Activated T-cell treated with anti-CD3 and anti-CD28 coated beads for 1 hour (primary cell): ENCODE measurements at regions not wholly inside any gene's neighbourhood (a gene's known extent, or its start where the extent isn't known, plus 50 kb on each side); places are given as distances from the start of the nearest gene placed in this dataset.

ENCODE experiments used
- DNase-seq: peaks from one replicate; pipeline ENCODE4 v3.0.0-alpha.2; 2020; ENCODE audit warnings: low read depth

DNA sequence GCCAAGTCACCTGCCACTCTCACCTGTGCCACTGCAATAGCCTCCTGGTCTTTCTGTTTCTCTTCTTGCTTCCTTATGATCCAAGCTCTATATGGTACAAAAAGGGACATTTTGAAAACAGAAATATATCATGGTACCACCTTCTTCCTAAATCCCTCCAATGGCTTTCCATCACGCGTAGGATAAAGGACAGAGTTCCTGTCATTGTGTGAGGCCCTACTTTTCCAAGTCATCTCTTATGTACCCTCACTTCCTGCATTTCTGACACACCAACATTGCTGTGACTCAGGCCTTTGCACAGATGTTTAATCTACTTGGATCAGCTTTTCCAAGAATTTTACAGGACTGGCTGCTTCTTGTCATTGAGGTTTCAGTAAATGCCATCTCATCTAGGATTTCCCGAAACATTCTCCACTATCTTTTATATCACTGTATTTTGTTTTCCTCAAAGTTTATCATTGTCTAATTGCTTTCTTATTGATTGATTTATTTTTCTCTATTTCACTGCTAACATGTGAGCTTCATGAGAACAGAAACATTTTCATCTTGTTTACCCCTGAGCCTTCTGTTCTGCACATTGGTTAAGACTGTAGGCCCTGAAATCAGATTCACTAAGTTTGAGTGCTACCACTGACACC lies 426.1 kb upstream of the FANCL start:
- no peak for DNase-seq

DNA sequence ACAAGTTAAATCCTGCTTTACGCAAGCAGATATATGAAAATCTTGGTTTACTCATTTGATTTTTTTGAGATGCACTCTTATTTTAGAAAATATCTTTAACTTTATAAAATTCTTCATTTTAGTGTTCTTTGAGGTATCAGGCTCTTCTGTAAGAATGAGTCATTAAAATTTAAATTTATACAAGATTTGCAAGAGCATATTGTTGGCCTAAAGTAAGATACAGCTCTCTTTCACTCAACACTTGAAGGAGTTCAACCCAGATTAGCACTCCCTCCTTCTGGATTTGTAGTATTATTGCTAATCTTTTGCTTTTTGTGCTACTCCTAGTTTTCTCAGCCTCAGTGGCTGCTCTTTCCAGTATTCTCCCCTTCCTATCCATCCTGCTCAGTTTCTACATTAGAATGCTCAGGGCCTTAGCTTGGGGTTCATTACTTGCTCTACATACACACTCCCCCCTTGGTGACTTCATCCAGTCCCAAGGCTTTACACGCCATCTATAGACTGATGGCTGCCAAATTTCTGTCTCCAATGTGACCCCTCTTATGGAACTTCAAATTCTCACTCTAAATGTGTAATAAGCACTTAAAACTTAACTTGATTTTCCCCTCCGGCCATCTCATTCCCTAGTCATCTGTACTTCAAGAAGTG lies 425.3 kb upstream of the FANCL start:
- no peak for DNase-seq

DNA sequence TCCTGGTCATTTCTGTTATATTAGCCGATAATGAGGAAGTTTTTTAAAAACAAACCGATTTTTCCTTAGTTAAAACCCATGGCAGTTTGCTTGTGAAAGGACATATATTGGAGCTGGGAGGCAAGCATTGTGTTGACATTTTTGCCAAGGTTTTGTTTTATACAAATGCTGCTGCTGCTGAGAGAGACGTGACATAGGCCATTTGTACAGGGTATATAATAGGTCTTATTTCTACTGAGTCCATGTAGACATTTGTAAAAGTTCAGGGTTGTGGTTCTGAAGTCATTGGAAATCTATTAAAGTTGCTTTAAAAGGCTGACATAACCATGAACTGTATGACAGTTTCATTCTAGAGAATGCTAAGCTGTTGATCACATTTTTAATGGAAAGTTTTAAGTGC lies 424.0 kb upstream of the FANCL start:
- DNase-seq: no peak

DNA sequence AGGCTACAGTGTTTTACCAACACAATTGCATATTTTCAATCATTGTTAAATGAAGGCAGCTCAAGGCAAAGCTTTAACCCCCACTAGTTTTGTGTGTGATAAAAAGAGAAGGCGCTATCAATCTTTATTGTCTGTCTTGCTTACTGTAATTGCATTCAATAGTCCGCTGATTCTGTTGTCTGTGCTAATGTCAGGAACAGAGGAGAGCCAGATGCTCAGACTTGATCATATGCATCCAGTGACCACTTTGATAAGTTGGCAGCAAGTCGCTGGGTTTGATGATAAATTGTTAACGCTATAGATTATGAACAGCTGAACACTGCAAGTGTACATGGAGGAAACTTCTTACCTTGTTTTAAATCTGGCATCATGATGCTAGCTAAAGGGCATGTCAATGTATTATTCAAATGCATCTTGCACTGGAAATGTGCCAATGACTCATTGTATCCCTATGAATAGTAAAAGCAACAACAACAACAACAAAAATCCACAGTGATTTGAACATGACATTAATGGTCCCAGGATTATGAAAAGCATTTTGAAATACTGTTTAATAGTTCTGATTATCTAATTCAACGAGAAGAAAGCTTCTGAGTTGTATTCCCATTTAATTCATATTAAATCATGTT lies 423.5 kb upstream of the FANCL start:
- no peak for DNase-seq

DNA sequence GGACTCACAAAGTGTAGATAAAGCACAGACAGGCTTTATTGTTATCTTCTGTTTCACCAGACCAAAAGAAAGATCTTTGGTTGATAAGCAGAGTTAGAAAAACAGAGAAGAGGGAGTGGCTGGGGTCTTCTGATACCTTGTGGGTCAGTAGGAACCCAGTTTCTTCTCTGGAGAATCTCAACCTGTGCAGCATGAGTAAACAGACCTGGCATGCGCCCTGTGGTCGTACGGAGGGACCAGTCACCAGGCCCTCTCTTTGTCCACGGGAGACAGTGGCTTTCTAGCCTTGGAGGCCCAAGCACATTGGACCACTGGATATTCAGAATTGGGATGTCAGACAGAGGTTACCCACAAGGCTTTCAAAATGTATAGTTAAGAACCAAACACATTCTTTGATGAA lies 418.9 kb upstream of the FANCL start:
- DNase-seq: no peak

DNA sequence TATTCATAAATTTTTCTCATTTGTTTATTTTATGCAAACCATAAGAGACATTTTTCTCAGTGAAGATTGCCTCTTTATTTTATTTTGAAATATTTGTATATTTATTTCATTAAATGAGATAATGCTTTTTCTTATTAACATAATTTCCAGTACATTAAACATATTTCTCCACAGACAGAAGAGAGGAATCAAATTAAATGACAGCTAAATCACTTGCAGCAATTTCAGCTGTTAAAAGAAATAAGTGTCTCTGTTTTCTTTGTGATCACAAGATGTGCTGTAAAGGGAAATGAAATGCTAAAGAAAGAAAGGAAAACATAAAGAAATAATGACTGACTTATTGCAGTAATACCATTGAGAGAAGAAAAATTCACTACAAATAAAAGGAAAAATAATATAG lies 414.0 kb upstream of the FANCL start:
- no peak for DNase-seq

DNA sequence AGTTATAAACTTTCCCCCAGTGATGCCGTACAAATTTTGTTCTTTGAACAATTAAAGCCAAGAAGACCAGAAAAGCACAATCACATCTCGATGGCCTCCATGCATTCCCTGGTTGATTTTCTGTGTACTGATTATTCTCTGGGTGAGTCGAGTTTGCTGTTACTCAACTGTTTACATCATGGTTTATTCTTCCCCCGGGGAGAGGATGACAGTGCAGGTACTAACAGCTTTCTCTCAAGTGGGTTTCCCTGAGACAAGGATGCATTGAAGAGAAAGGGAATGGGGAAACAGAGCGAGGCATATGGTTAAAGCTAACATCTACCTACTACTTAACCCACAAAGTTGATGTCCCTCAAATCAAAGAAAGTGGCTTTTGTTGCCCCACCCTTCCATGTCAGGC lies 410.8 kb upstream of the FANCL start:
- DNase-seq: no peak

DNA sequence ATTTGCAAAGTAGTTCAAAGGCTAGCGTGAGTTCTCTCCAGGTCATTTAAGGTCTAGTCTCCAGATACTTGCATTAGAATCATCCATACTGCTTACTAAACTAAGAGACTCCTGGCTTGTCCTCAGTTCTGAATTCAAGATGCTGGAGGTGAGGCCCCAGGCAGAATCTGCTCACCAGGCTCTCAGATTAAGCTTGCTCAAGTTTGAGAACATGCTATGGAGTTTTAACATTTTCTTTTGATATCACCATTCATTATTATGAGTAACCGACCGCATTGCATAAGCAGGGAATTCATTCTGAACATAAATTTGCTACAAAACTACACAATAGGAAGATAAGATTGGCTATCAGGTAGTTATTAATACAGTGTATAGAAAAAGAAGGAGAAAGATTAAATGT lies 409.7 kb upstream of the FANCL start:
- DNase-seq: no peak

DNA sequence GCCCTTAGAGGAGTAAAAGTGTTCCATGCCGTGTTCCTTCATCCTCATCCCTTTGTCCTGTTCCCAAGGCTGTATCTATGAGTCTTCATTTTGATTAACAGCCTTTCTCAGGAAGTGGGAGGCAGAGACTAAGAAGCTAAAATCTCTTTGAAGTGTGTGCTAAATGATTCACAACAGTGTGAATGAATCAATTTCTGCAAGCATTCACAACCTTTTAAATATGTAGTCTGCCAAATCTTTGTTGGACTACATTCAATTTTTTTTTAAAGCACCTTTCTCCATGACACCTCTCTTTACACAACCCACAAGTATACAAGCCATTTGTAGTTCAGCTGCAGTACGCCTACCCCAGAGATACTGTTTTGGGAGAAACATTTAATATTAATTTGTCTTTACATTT lies 408.6 kb upstream of the FANCL start:
- DNase-seq: no peak

DNA sequence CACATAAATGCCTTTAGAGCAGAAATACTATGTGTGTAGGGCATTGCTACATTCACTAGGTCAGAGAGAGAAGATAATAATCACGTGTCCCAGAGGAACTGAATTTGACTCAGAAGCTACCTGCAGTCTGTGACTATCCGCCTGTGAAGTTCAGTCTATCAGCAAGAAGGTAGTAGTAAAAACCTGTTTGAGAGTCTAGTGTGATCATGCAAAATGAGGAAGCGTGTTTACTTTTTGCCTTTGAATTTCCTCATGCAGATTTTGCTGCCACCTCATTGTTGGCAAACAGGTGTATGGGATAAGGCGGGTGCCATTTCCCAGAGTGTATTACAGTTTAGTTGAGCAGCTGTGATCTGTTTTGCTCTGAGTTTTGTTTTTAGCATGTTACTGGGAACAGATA lies 403.9 kb upstream of the FANCL start:
- no peak for DNase-seq

DNA sequence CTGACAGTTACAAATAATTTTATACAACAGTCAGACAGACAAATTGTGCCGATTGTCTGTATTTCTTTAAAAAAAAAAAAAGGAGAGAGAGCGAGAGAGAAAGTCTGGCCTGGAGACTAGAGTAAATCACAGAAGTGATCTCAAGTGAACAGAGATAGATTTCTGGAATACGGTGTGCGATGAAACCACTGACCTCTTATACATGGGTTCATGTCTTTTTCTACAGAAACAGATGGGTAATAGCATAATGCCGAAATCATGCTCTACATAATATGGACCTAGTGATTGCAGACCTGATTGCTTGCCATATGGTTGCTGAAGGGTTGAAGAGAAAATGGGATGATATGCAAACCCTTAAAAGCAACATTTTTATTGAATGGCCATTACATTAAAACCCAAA lies 403.3 kb upstream of the FANCL start:
- no peak for DNase-seq

DNA sequence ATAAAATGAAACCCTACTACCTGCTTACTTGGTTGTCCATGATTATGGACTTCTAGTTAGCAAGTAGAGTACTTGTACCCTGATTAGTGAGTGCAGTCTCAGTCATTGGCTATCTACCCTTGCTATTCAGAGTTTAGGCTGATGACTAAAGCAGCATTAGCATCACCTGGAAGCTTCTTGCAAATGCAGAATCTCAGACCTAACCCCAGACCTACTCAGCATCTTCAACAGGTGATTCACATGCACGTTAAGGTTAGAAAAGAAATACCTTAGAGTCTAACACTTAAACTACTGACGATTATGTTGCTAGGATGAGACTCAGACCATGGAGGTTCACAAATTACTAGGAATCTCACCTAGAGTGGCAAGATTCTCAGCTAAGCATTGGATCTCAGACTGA lies 399.9 kb upstream of the FANCL start:
- DNase-seq: no peak

DNA sequence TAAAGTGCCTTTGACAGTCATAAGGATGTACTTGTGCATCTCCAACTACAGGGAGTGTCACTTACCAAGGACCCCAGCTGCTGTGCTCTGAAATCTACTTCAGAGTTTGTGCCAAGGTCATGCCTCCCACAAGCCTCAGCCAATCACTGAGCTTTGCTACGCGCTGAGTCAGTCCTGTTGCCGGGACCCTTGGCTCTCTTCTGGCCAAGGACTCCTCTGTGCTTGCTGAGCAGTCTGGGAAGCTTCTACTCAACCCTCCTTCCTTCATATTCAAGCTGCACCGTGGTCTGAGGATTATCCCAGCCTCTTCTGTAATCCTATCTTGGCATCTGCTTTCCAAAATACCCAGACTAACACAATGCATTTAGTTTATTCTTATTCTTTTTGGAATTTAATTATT lies 398.9 kb upstream of the FANCL start:
- DNase-seq: no peak

DNA sequence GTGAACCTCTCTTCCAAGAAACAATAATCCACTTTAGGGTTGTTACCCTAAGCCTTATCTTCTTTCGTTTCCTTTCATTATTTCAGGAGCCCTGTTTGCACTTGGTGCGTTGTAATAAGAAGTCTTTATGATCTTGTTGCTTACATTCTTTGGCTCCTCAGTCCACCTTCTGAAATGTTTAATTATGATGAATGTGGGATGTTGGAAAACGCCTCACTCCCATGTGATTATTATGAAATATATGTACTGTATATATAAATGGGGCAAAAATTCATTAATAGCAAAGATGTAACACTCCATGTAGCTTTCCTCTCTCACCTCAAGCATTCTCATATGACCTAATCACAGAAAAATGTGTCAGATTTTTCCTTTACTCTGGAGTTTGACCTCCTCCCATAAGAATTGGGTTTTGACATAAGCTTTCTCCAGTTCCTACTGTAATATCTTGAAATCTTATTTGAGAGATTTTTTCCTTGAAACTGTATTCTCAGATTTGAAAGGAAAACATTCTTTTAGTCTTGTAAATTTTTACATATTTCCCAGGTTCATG lies 397.2 kb upstream of the FANCL start:
- DNase-seq: no peak

DNA sequence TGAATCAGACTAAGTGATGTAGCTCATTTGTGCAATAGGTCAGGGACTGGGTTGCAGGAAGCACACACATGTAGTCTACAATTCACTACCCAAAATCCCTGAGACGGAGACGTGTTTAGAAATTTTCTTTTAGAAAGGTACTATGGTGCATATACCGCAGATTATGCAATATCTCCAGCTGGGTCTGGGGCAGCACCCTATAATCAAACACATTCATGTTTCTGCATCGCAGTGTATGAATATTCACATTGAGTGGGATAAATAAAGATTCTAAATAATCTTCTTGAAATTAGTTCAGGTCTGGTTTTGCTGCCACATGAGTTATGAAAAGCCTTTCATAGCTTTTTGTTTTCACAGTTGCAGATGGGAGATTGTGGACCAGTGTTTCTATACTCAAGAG lies 395.7 kb upstream of the FANCL start:
- no peak for DNase-seq

DNA sequence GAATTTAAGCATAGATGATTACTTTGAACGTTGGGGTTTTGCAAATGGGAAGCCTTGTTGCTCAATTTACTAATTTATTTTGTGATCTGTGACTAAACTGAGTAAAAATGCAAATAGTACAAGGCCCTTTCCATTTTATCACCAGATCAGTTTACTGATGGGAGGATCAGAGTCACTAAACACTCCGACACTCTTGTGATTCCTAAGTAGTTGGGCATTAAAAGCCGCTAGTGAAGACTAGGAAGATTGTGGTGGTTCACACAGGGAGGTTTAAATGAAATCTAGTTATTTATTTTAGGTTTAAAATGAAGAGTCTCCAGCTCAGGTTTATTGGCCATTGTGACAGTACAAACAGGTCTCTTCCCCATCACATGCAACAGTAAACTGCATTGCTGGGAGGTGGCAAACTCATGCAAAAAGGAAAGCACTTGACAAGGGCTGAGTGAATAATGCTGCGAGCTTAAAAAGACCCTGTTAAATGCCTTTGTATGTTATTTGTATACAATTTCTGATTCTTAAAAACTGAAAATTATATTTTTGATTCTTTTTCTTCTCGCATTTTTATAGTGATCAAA lies 394.8 kb upstream of the FANCL start:
- DNase-seq: no peak

DNA sequence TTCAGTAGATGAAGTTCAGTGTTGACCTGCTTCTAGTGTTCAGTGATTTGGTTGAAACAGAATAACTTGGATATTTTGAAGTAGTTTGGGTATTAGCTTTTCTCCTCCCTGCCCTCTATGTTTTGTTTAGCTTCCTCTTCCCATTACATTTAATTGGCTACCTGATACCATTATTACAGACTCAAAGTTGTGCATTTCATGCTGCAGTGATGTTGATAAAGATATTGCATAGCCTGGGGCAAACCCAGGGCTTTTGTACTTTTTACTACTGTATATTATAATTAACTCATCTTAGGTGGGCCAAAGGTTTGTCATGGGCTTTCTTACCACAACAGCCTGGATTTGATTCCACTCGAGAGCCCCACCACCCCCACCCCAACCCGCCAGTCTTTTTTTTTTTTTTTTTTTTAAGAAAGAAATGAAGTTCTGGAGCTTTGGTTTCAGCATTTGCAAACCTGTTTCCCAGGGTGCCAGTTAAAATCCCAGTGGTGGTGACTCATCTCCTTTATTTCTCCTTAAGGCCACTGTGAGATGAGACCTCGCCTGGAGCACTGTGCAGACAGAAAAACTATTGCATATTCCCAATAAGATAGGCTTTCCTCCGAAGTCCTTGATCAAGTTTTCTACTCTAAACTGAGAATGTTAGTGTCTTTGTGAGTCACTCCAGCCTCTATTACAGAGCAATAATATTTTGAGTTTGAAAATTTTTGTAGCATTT lies 393.7 kb upstream of the FANCL start:
- no peak for DNase-seq

DNA sequence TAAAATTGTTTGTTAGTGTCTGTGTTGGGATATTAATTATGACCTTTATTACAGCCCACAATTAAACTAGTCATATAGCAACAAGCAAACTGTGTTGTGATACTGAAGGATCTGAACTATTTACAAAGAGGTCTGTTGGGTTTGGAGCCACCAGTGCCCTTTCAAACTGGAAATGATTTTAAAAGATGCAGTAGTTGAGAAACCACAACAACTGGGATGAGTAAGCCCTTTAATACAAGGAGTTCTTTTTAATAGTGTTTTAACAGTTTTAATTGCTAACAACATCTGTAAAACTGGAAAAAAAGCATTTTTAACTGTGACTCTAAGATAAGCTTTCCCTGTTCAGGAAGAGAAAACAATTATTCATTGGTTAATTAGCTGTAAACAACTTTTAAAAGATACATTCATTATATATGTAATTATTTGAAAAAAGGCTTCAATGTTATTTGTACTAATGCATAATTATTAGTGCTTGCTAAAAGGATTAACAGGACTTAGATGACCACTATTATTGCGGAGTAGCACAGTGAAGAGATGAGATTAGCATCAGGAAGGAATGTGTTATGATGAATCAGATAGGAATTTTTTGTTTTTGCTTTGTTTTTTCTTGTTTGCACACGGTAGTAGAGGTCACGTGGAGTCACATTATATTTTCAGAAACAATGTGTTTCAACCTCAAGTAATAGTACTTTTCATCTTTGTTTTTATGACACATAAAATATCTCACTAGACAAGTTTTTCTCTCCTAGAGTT lies 392.7 kb upstream of the FANCL start:
- no peak for DNase-seq

DNA sequence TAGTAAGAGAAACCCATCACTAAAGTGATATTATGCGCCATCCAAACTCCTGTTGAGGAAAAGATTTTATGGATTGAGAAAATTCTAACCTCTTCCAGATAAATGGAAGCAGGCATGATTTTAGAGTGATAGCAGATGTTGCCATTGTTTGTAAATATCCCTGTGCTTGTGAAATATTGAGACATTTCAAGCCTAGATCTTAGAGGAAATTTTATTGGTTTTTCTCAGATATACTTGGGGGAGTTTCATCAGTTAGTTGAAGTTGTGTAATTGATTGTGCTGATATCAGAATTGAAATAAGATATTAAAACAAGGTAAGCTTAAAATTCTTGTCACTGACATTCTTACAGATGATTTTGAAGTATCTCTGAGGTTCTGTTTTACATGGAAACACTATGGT lies 390.9 kb upstream of the FANCL start:
- no peak for DNase-seq

DNA sequence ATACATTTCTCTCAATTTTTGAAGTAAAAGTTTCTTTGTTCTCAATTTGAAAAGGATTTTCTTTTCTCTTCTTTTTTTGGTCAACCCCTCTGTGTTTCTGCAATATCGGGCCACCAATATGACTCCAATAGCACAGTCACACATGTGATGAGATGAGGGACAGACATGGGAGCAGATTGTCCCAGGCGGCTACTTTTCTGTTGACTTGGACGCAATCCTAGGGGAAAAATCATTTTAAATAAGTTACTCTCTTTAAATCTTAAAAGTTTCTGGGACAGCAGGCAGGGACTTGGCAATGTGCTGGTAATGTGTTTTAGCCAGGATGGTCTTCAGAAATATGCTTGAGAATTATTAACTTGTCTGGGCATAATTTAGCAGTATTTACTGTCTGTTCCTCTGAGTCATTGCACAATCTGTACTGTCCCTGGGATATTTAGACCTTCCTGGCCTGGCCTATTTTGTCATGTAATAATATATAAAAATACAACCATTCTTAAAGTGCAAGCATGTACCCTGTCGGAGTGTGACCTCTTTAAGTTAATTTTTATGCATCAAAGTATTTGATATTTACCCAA lies 388.5 kb upstream of the FANCL start:
- DNase-seq: no peak

DNA sequence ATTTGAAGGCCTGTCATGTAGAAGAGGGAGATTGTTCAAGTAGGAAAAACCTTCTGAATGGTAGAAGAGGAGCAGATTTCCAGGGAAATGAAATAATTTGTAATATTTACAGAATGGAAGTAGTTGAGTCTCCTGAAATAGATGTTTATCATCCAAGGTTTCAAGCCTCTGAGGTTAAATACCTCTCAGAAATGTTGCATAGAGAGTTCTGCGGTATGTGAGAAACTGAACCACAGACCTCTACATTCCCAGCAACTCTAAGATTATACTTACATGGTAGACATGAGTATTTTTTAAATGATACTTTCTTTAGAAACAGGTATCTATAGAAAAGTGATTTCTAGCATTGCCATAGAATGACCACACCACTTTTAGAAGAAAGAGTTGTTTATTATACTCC lies 379.8 kb upstream of the FANCL start:
- DNase-seq: no peak

DNA sequence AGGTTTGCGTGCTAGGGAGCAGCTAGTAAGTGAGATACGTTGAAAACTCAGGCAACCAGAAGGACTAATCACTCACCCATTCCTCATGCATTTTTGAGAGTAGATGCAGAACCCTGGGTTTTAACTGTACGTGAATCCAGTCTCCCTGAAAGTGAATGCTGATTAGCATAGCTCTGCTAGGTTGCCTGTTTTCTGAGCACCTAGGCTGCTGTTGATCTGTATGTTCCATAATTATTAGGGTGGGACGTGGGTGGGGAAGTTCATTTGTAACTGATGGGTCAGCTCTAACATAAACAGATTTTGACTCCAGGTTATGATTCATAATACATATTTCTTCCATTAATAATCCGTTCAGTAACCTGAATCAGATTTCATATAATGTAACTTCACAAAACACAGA lies 379.0 kb upstream of the FANCL start:
- DNase-seq: no peak
